H1 (cell line): ENCODE measurements at regions not wholly inside any gene's neighbourhood (a gene's known extent, or its start where the extent isn't known, plus 50 kb on each side); places are given as distances from the start of the nearest gene placed in this dataset.

Experiments used
- CTCF ChIA-PET: fragments of 300-600 bp; sonication (Branson Sonifier 250); formaldehyde crosslinking; loops from one replicate; lab custom pipeline; 2021; ENCODE audit not compliant: partially characterized antibody; lab: Charles Lee
- POLR2A ChIA-PET: fragments of 300-600 bp; sonication (Branson Sonifier 250); formaldehyde crosslinking; loops from one replicate; lab custom pipeline; 2021; ENCODE audit warnings: inconsistent platforms; ENCODE audit not compliant: partially characterized antibody; lab: Charles Lee
- DNase-seq, 2 experiments: peaks; one replicate each; pipeline versions ENCODE4 v3.0.0 to v3.0.0-alpha.2; 2010 to 2022; ENCODE audit warnings: low spot score in 2 of 2, low read depth in 1 of 2, mixed read lengths in 1 of 2
- FAIRE-seq: peaks from 2 replicates; lab custom pipeline; 2011; peaks lifted over from hg19 to GRCh38; lab: Jason Lieb, UNC
- H2AFZ ChIP-seq: 2 replicates; pipeline ENCODE4 v1.8.1; 2012; ENCODE audit warnings: low read length, inconsistent platforms
- H2AK5ac ChIP-seq: 2 replicates; pipeline ENCODE4 v1.6.1; 2013; ENCODE audit warnings: low read depth, low read length
- H2BK120ac ChIP-seq: replicated peaks from 2 replicates; pipeline ENCODE3; 2013; ENCODE audit warnings: low read depth, low read length, inconsistent platforms
- H2BK12ac ChIP-seq: 2 replicates; pipeline ENCODE4 v1.6.1; 2013; ENCODE audit warnings: low read depth, low read length
- H2BK15ac ChIP-seq: 2 replicates; pipeline ENCODE4 v1.6.1; 2013; ENCODE audit warnings: low read length
- H2BK20ac ChIP-seq: 2 replicates; pipeline ENCODE4 v1.6.1; 2013; ENCODE audit warnings: low read length
- H2BK5ac ChIP-seq: 2 replicates; pipeline ENCODE4 v1.6.1; 2013; ENCODE audit warnings: low read depth, low read length
- H3K14ac ChIP-seq: 2 replicates; pipeline ENCODE4 v1.6.1; 2013; ENCODE audit warnings: inconsistent platforms; ENCODE audit not compliant: insufficient read length
- H3K18ac ChIP-seq: 2 replicates; pipeline ENCODE4 v1.6.1; 2013; ENCODE audit warnings: low read length; ENCODE audit errors: extremely low read depth
- H3K23ac ChIP-seq: 2 replicates; pipeline ENCODE4 v1.6.1; 2013; ENCODE audit warnings: inconsistent platforms; ENCODE audit not compliant: insufficient read length
- H3K23me2 ChIP-seq: 2 replicates; pipeline ENCODE4 v1.6.1; 2013; ENCODE audit warnings: low read depth, low read length
- H3K27ac ChIP-seq: 2 replicates; pipeline ENCODE4 v1.6.1; 2011; ENCODE audit warnings: low read depth, low read length, inconsistent platforms
- H3K27me3 ChIP-seq, 4 experiments: replicated peaks in 1 of 4; 1 replicate in 1 of 4; 2 replicates in 3 of 4; pipeline versions ENCODE4 v1.6.1 to v1.8.1; 2011 to 2013; ENCODE audit warnings: low read length in 3 of 4, mild to moderate bottlenecking in 3 of 4, inconsistent platforms in 2 of 4, mixed read lengths in 2 of 4, moderate library complexity in 1 of 4; ENCODE audit not compliant: control insufficient read depth in 3 of 4, insufficient read depth in 3 of 4; ENCODE audit errors: extremely low read depth in 1 of 4
- H3K36me3 ChIP-seq, 4 experiments: 2 replicates each; pipeline versions ENCODE4 v1.6.1 to v1.8.1; 2011 to 2013; ENCODE audit warnings: mild to moderate bottlenecking in 4 of 4, low read length in 3 of 4, moderate library complexity in 2 of 4, control low read depth in 1 of 4, inconsistent platforms in 1 of 4; ENCODE audit not compliant: insufficient read depth in 4 of 4, control insufficient read depth in 2 of 4
- H3K4ac ChIP-seq: replicated peaks from 2 replicates; pipeline ENCODE3; 2013; ENCODE audit warnings: low read length, low read depth, mixed read lengths, inconsistent platforms; ENCODE audit not compliant: insufficient read length
- H3K4me1 ChIP-seq, 4 experiments: replicated peaks in 1 of 4; 1 replicate in 1 of 4; 2 replicates in 3 of 4; pipeline versions ENCODE4 v1.6.1 to v1.8.1; 2011 to 2013; ENCODE audit warnings: low read length in 3 of 4, inconsistent platforms in 2 of 4, mixed read lengths in 1 of 4; ENCODE audit not compliant: insufficient read depth in 4 of 4, control insufficient read depth in 3 of 4
- H3K4me2 ChIP-seq, 2 experiments: 2 replicates each; pipeline versions ENCODE4 v1.6.1 to v1.8.1; 2011 to 2013; ENCODE audit warnings: low read depth in 2 of 2, low read length in 2 of 2, control low read depth in 1 of 2, inconsistent platforms in 1 of 2, mild to moderate bottlenecking in 1 of 2; ENCODE audit not compliant: insufficient read depth in 1 of 2
- H3K4me3 ChIP-seq, 4 experiments: fragments of 200-600, 300-600 bp in 1 of 4; sonication (generic), shearing (Covaris generic), sonication (Bioruptor Twin) in 1 of 4; 2 replicates each; pipeline versions ENCODE4 v1.5.1 to v1.8.1; 2011 to 2016; ENCODE audit warnings: low read length in 4 of 4, low read depth in 3 of 4, control low read depth in 2 of 4, inconsistent platforms in 2 of 4, mild to moderate bottlenecking in 2 of 4, mixed read lengths in 1 of 4, moderate library complexity in 1 of 4; ENCODE audit not compliant: insufficient read depth in 2 of 4; ENCODE audit errors: extremely low read depth in 1 of 4
- H3K56ac ChIP-seq: replicated peaks from 2 replicates; pipeline ENCODE3; 2013; ENCODE audit warnings: low read depth, mild to moderate bottlenecking, mixed read lengths, low read length, inconsistent platforms; ENCODE audit not compliant: insufficient read length
- H3K79me1 ChIP-seq: 2 replicates; pipeline ENCODE4 v1.6.1; 2013; ENCODE audit warnings: low read depth, low read length, control low read depth
- H3K79me2 ChIP-seq, 2 experiments: 2 replicates each; pipeline versions ENCODE4 v1.6.1 to v1.8.1; 2012 to 2013; ENCODE audit warnings: low read length in 2 of 2, mild to moderate bottlenecking in 2 of 2, inconsistent platforms in 1 of 2; ENCODE audit not compliant: insufficient read depth in 2 of 2, control insufficient read depth in 1 of 2
- H3K9ac ChIP-seq, 4 experiments: replicated peaks in 1 of 4; 1 replicate in 1 of 4; 2 replicates in 3 of 4; pipeline versions ENCODE4 v1.6.1 to v1.8.1; 2011 to 2013; ENCODE audit warnings: low read depth in 3 of 4, low read length in 3 of 4, control low read depth in 2 of 4, mild to moderate bottlenecking in 2 of 4, moderate library complexity in 2 of 4, inconsistent platforms in 1 of 4; ENCODE audit errors: extremely low read depth in 1 of 4
- H3K9me3 ChIP-seq, 2 experiments: 2 replicates each; pipeline versions ENCODE4 v1.6.1 to v1.8.1; 2012 to 2013; ENCODE audit warnings: mild to moderate bottlenecking in 2 of 2, moderate library complexity in 2 of 2, control low read depth in 1 of 2, inconsistent platforms in 1 of 2, low read depth in 1 of 2, low read length in 1 of 2, mixed read lengths in 1 of 2; ENCODE audit not compliant: insufficient read depth in 2 of 2
- H4K20me1 ChIP-seq, 2 experiments: replicated peaks in 1 of 2; 2 replicates each; pipeline versions ENCODE3 to v1.8.1; 2011 to 2013; ENCODE audit warnings: inconsistent platforms in 2 of 2, low read length in 2 of 2, mild to moderate bottlenecking in 1 of 2; ENCODE audit not compliant: insufficient read depth in 2 of 2, control insufficient read depth in 1 of 2
- H4K5ac ChIP-seq: 2 replicates; pipeline ENCODE4 v1.6.1; 2013; ENCODE audit warnings: low read length, low read depth, mixed read lengths, inconsistent platforms; ENCODE audit not compliant: insufficient read length
- H4K8ac ChIP-seq: 2 replicates; pipeline ENCODE4 v1.8.0; 2013; ENCODE audit warnings: mild to moderate bottlenecking, moderate library complexity, low read length, inconsistent platforms; ENCODE audit not compliant: insufficient read depth; ENCODE audit errors: extremely low read depth
- H4K91ac ChIP-seq: replicated peaks from 2 replicates; pipeline ENCODE3; 2013; ENCODE audit warnings: low read length, mixed read lengths, inconsistent platforms; ENCODE audit not compliant: insufficient read length
- CBX8 ChIP-seq: fragments of 300-800, 300-1000 bp; sonication (generic); IDR thresholded peaks from 2 replicates; pipeline ENCODE4 v1.7.1; 2016; ENCODE audit warnings: low read depth, low read length, borderline replicate concordance
- CHD1 ChIP-seq: IDR thresholded peaks from 2 replicates; pipeline ENCODE4 v1.6.1; 2012; ENCODE audit warnings: low read depth, low read length, improper control_type of control experiment
- CTCF ChIP-seq, 3 experiments: IDR thresholded peaks; 1 replicate in 2 of 3; 2 replicates in 1 of 3; pipeline versions ENCODE4 v1.5.1 to v1.6.1; 2011; ENCODE audit warnings: low read length in 3 of 3, mild to moderate bottlenecking in 3 of 3, inconsistent platforms in 2 of 3, low read depth in 1 of 3, moderate library complexity in 1 of 3; ENCODE audit not compliant: insufficient read depth in 1 of 3; ENCODE audit errors: control extremely low read depth in 1 of 3
- EGR1 ChIP-seq: IDR thresholded peaks from 2 replicates; pipeline ENCODE4 v1.6.1; 2011; ENCODE audit warnings: low read depth, low read length, borderline replicate concordance
- FOSL1 ChIP-seq: IDR thresholded peaks from 2 replicates; pipeline ENCODE4 v1.6.1; 2011; ENCODE audit warnings: mild to moderate bottlenecking, low read depth, low read length, moderate library complexity; ENCODE audit not compliant: insufficient read depth
- KDM1A ChIP-seq: fragments of 200-600, 300-600 bp; sonication (generic); IDR thresholded peaks from 2 replicates; pipeline ENCODE4 v1.7.1; 2016; ENCODE audit warnings: mild to moderate bottlenecking, low read length, borderline replicate concordance
- MAX ChIP-seq: IDR thresholded peaks from 2 replicates; pipeline ENCODE4 v1.6.1; 2012; ENCODE audit warnings: inconsistent platforms
- POLR2A ChIP-seq, 2 experiments: IDR thresholded peaks; 1 replicate in 1 of 2; 2 replicates in 1 of 2; pipeline ENCODE4 v1.6.1; 2011; ENCODE audit warnings: low read depth in 2 of 2, low read length in 2 of 2, mild to moderate bottlenecking in 2 of 2; ENCODE audit errors: control extremely low read depth in 1 of 2
- RBBP5 ChIP-seq: IDR thresholded peaks from 2 replicates; pipeline ENCODE4 v1.7.1; 2012; ENCODE audit warnings: low read depth, mild to moderate bottlenecking, inconsistent platforms, low read length, moderate library complexity, borderline replicate concordance
- SAP30 ChIP-seq: fragments of 300-600 bp; sonication (generic); IDR thresholded peaks from 2 replicates; pipeline ENCODE4 v1.7.1; 2012; ENCODE audit warnings: low read length, moderate library complexity, mild to moderate bottlenecking, inconsistent platforms; ENCODE audit not compliant: insufficient read depth, insufficient replicate concordance
- TCF12 ChIP-seq: IDR thresholded peaks from 2 replicates; pipeline ENCODE4 v1.6.1; 2011; ENCODE audit warnings: low read depth, mild to moderate bottlenecking, low read length
- WGBS, 2 experiments: shearing (Covaris generic) in 1 of 2; methylation state at CpG; one replicate each; pipeline versions ENCODE4 v1.1.6 to v1.1.7; 2013 to 2015; ENCODE audit warnings: low lambda C conversion rate in 2 of 2, mixed read lengths in 2 of 2, inconsistent platforms in 1 of 2, low coverage in 1 of 2, missing lambda C conversion rate in 1 of 2; ENCODE audit not compliant: insufficient replicate concordance in 2 of 2, insufficient coverage in 1 of 2, insufficient read length in 1 of 2; ENCODE audit errors: extremely low coverage in 1 of 2, missing lambda C conversion rate in 1 of 2; 5-methylcytosine and 5-hydroxymethylcytosine counted together

GRCh38 chr14:41120402-41120801 lies 486.3 kb upstream of the LRFN5 start:
- Histone ChIP-seq H3K9ac (no peak overlapping the region), H3K23ac (no peak overlapping the region), H2AK5ac (no peak overlapping the region), H3K14ac (no peak overlapping the region), H2BK120ac (no peak overlapping the region), H3K79me1 (no peaks in the 10 kb centered on the region), H2BK15ac (no peak overlapping the region), H2AFZ (no peak overlapping the region), H2BK12ac (no peak overlapping the region), H3K27ac (no peak overlapping the region), H4K8ac (no peak overlapping the region)
- FAIRE-seq: no peak
- TF ChIP-seq KDM1A (no peak), CHD1 (no peak), EGR1 (no peak), RBBP5 (no peak), FOSL1 (no peak), SAP30 (no peak), CTCF (IDR thresholded peaks at IDR 0.05; ENCODE audit: control extremely low read depth in 1 of 3, insufficient read depth in 1 of 3, low read depth in 1 of 3, low read length in 3 of 3) (no peak), CBX8 (no peak), TCF12 (no peak), POLR2A (IDR thresholded peaks at IDR 0.05; ENCODE audit: control extremely low read depth in 1 of 2, low read depth in 2 of 2, low read length in 2 of 2) (no peak), MAX (no peak)
- TF ChIP-seq, all 59 proteins: peak for 0
- no peaks in the 10 kb centered on the region for H3K23me2 ChIP-seq
- H3K4me3 ChIP-seq: no peak overlapping the region
- no peak overlapping the region for H4K5ac ChIP-seq
- ChIA-PET CTCF (no interaction called here), POLR2A (no interaction called here)
- no peak overlapping the region for H3K56ac ChIP-seq
- peaks cover 0 to 3% (median 0%) of the 10 kb centered on the region in 4 experiments; a peak in 1 of 7 replicates for H3K4me1 ChIP-seq
- no peaks in the 10 kb centered on the region for H4K20me1 ChIP-seq
- no peak overlapping the region for H4K91ac ChIP-seq
- DNase-seq: no peak
- no peaks in the 10 kb centered on the region for H3K36me3 ChIP-seq
- no peaks in the 10 kb centered on the region for H3K9me3 ChIP-seq
- H3K4me2 ChIP-seq: no peak overlapping the region
- no peak overlapping the region for H3K4ac ChIP-seq
- H2BK20ac ChIP-seq: no peak overlapping the region
- WGBS, 2 experiments: 90% methylated on average over 4 of the region's 4 CpGs; no CpG with 5 or more reads in 1 of the 2 experiments
- no peaks in the 10 kb centered on the region for H3K79me2 ChIP-seq
- H3K18ac ChIP-seq: no peak overlapping the region
- no peak overlapping the region for H2BK5ac ChIP-seq
- no peaks in the 10 kb centered on the region for H3K27me3 ChIP-seq
